Karpas-422 (cell line): ENCODE measurements at regions not wholly inside any gene's neighbourhood (a gene's known extent, or its start where the extent isn't known, plus 50 kb on each side); places are given as distances from the start of the nearest gene placed in this dataset.

ENCODE experiments used
- DNase-seq: peaks from one replicate; pipeline ENCODE4 v3.0.0-alpha.2; 2015
- H2AFZ ChIP-seq: fragments of 200-600 bp; sonication (generic); 2 replicates; pipeline ENCODE4 v1.6.1; 2014; ENCODE audit warnings: antibody characterized with exemption, low read length, mixed read lengths
- H3K27ac ChIP-seq: fragments of 200-600 bp; sonication (generic); 2 replicates; pipeline ENCODE4 v1.5.1; 2014; ENCODE audit warnings: mild to moderate bottlenecking, low read length, moderate library complexity
- H3K27me3 ChIP-seq: fragments of 200-600 bp; sonication (generic); 2 replicates; pipeline ENCODE4 v1.6.1; 2014; ENCODE audit warnings: low read length, mixed read lengths
- H3K36me3 ChIP-seq: fragments of 200-600 bp; sonication (generic); 2 replicates; pipeline ENCODE4 v1.6.1; 2014; ENCODE audit warnings: low read length, mixed read lengths; ENCODE audit not compliant: insufficient read depth
- H3K4me1 ChIP-seq: fragments of 200-600 bp; sonication (generic); 2 replicates; pipeline ENCODE4 v1.6.1; 2014; ENCODE audit warnings: mild to moderate bottlenecking, low read length, mixed read lengths
- H3K4me2 ChIP-seq: fragments of 200-600 bp; sonication (generic); 2 replicates; pipeline ENCODE4 v1.6.1; 2014; ENCODE audit warnings: low read length, low read depth, mild to moderate bottlenecking; ENCODE audit not compliant: poor library complexity, severe bottlenecking
- H3K4me3 ChIP-seq: fragments of 200-600 bp; sonication (generic); 2 replicates; pipeline ENCODE4 v1.5.1; 2014; ENCODE audit warnings: mild to moderate bottlenecking, antibody characterized with exemption, low read length, mixed read lengths
- H3K79me2 ChIP-seq: fragments of 200-600 bp; sonication (generic); 2 replicates; pipeline ENCODE4 v1.6.1; 2014; ENCODE audit warnings: mild to moderate bottlenecking, low read length, mixed read lengths
- H3K9ac ChIP-seq: fragments of 200-600 bp; sonication (generic); 2 replicates; pipeline ENCODE4 v1.6.0; 2014; ENCODE audit warnings: low read length
- H3K9me2 ChIP-seq: fragments of 200-600 bp; sonication (generic), shearing (Covaris generic); replicated peaks from 2 replicates; pipeline ENCODE4 v1.6.0; 2014; ENCODE audit warnings: mild to moderate bottlenecking, low read length, moderate library complexity; ENCODE audit not compliant: insufficient read depth
- H3K9me3 ChIP-seq: fragments of 300-700, 200-600 bp; sonication (generic); 2 replicates; pipeline ENCODE4 v1.6.1; 2014; ENCODE audit warnings: low read length, mixed read lengths
- H4K20me1 ChIP-seq: fragments of 200-600 bp; sonication (generic); 2 replicates; pipeline ENCODE4 v1.6.1; 2014; ENCODE audit warnings: mild to moderate bottlenecking, antibody characterized with exemption, low read length, low read depth; ENCODE audit not compliant: insufficient read depth

- no peak for DNase-seq
Measured at GRCh38 chr2:38215993-38216392, 140.0 kb upstream of the CYP1B1 start.

GRCh38 chr2:38215522-38215921 is 139.6 kb upstream of the CYP1B1 start:
- H3K4me1 ChIP-seq = no peaks in the 10 kb centered on the region
- no peak for DNase-seq
- H3K9ac ChIP-seq = no peak overlapping the region
- no peaks in the 10 kb centered on the region for H3K9me2 ChIP-seq
- no peak overlapping the region for H3K27ac ChIP-seq
- no peaks in the 10 kb centered on the region for H3K79me2 ChIP-seq
- H3K36me3 ChIP-seq = no peaks in the 10 kb centered on the region
- H3K27me3 ChIP-seq = no peaks in the 10 kb centered on the region
- H3K4me3 ChIP-seq = no peak overlapping the region
- no peaks in the 10 kb centered on the region for H4K20me1 ChIP-seq
- no peak overlapping the region for H2AFZ ChIP-seq
- H3K9me3 ChIP-seq = peaks cover 5% of the 10 kb centered on the region; the same call in 1 of the 2 replicates
- no peak overlapping the region for H3K4me2 ChIP-seq

More at GRCh38 chr2:38215993-38216392, 140.0 kb upstream of the CYP1B1 start:
- no peak overlapping the region for H3K4me2 ChIP-seq
- no peaks in the 10 kb centered on the region for H3K36me3 ChIP-seq
- no peaks in the 10 kb centered on the region for H4K20me1 ChIP-seq
- no peaks in the 10 kb centered on the region for H3K4me1 ChIP-seq
- peaks cover 5% of the 10 kb centered on the region; the same call in 1 of the 2 replicates for H3K9me3 ChIP-seq
- H3K9me2 ChIP-seq = no peaks in the 10 kb centered on the region
- H2AFZ ChIP-seq = no peak overlapping the region
- no peaks in the 10 kb centered on the region for H3K79me2 ChIP-seq
- H3K27ac ChIP-seq = no peak overlapping the region
- H3K4me3 ChIP-seq = no peak overlapping the region
- no peaks in the 10 kb centered on the region for H3K27me3 ChIP-seq
- no peak overlapping the region for H3K9ac ChIP-seq

GRCh38 chr2:38214209-38214717 is 138.3 kb upstream of the CYP1B1 start:
- no peak overlapping the region for H3K9ac ChIP-seq
- no peaks in the 10 kb centered on the region for H3K4me1 ChIP-seq
- no peak overlapping the region for H3K27ac ChIP-seq
- DNase-seq = no peak
- H3K4me3 ChIP-seq = no peak overlapping the region
- H3K4me2 ChIP-seq = no peak overlapping the region
- no peaks in the 10 kb centered on the region for H4K20me1 ChIP-seq
- H3K79me2 ChIP-seq = no peaks in the 10 kb centered on the region
- no peaks in the 10 kb centered on the region for H3K36me3 ChIP-seq
- H3K9me2 ChIP-seq = no peaks in the 10 kb centered on the region
- no peaks in the 10 kb centered on the region for H3K9me3 ChIP-seq
- H2AFZ ChIP-seq = no peak overlapping the region
- no peaks in the 10 kb centered on the region for H3K27me3 ChIP-seq

- no peak overlapping the region for H3K4me2 ChIP-seq
- no peak overlapping the region for H3K4me3 ChIP-seq
- no peak overlapping the region for H3K9ac ChIP-seq
- H3K36me3 ChIP-seq = no peaks in the 10 kb centered on the region
- H3K27me3 ChIP-seq = no peaks in the 10 kb centered on the region
- no peaks in the 10 kb centered on the region for H4K20me1 ChIP-seq
- no peaks in the 10 kb centered on the region for H3K4me1 ChIP-seq
- H2AFZ ChIP-seq = no peak overlapping the region
- no peak overlapping the region for H3K27ac ChIP-seq
- no peaks in the 10 kb centered on the region for H3K79me2 ChIP-seq
- H3K9me3 ChIP-seq = no peaks in the 10 kb centered on the region
- no peaks in the 10 kb centered on the region for H3K9me2 ChIP-seq
- no peak for DNase-seq
Measured at GRCh38 chr2:38213619-38214167, 137.7 kb upstream of the CYP1B1 start.

DNA sequence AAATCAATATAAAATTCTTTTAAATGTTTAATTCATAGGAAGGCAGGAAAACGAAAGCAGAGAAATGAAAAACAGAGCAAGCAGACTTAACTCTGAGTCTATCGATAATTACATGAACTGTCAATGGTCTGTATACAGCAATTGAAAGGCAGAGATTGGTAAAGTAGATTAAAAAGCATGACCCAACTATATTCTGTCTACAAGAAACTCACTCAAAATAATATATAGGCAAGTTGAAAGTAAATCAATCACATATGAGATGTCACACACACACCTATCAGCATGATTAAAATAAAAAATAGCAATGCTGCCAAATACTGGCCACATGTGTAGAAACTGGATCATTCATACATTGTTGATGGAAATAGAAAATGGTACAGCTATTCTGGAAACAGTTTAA is 136.4 kb upstream of the CYP1B1 start:
- no peaks in the 10 kb centered on the region for H3K36me3 ChIP-seq
- H3K27ac ChIP-seq = no peak overlapping the region
- no peak overlapping the region for H2AFZ ChIP-seq
- no peaks in the 10 kb centered on the region for H3K4me1 ChIP-seq
- no peak overlapping the region for H3K4me2 ChIP-seq
- no peaks in the 10 kb centered on the region for H3K27me3 ChIP-seq
- DNase-seq = no peak
- no peaks in the 10 kb centered on the region for H3K79me2 ChIP-seq
- H3K9me2 ChIP-seq = no peaks in the 10 kb centered on the region
- no peaks in the 10 kb centered on the region for H4K20me1 ChIP-seq
- no peaks in the 10 kb centered on the region for H3K9me3 ChIP-seq
- no peak overlapping the region for H3K4me3 ChIP-seq
- H3K9ac ChIP-seq = no peak overlapping the region

- no peaks in the 10 kb centered on the region for H4K20me1 ChIP-seq
- no peak overlapping the region for H3K4me3 ChIP-seq
- no peak overlapping the region for H3K27ac ChIP-seq
- H3K27me3 ChIP-seq = no peaks in the 10 kb centered on the region
- no peaks in the 10 kb centered on the region for H3K79me2 ChIP-seq
- no peak for DNase-seq
- no peaks in the 10 kb centered on the region for H3K4me1 ChIP-seq
- no peaks in the 10 kb centered on the region for H3K36me3 ChIP-seq
- no peaks in the 10 kb centered on the region for H3K9me2 ChIP-seq
- H2AFZ ChIP-seq = no peak overlapping the region
- H3K9me3 ChIP-seq = no peaks in the 10 kb centered on the region
- H3K4me2 ChIP-seq = no peak overlapping the region
- no peak overlapping the region for H3K9ac ChIP-seq
Measured at GRCh38 chr2:38207168-38207567, 131.2 kb upstream of the CYP1B1 start.

DNA sequence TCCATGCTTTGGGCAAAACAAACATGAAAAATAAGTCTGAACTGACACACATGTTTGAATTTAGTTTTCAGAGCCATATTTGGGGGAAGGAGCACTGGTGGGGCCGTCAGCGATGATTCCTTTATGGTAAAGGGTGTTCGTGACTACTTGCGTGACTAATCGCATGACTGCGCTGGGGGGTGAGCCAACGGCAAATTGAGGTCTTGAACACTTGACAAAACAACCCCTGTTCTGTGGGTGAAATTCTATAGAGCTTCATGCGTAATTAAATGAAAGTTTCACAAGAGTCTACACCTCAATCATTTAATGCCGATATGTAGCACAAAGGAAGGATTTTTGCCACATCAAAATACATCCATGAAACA is 127.5 kb upstream of the CYP1B1 start:
- Histone ChIP-seq H3K79me2 (no peaks in the 10 kb centered on the region), H3K27me3 (no peaks in the 10 kb centered on the region), H3K9me2 (no peaks in the 10 kb centered on the region), H4K20me1 (no peaks in the 10 kb centered on the region), H3K4me2 (no peak overlapping the region), H3K9me3 (no peaks in the 10 kb centered on the region), H3K4me1 (no peaks in the 10 kb centered on the region), H3K9ac (no peak overlapping the region), H2AFZ (no peak overlapping the region), H3K4me3 (no peak overlapping the region), H3K36me3 (no peaks in the 10 kb centered on the region), H3K27ac (no peak overlapping the region)
- no peak for DNase-seq

GRCh38 chr2:38202713-38203445 is 126.9 kb upstream of the CYP1B1 start:
- H4K20me1 ChIP-seq = no peaks in the 10 kb centered on the region
- no peak overlapping the region for H3K9ac ChIP-seq
- no peak overlapping the region for H3K4me2 ChIP-seq
- no peak overlapping the region for H3K27ac ChIP-seq
- H3K27me3 ChIP-seq = no peaks in the 10 kb centered on the region
- H3K4me1 ChIP-seq = no peaks in the 10 kb centered on the region
- no peaks in the 10 kb centered on the region for H3K9me3 ChIP-seq
- H3K79me2 ChIP-seq = no peaks in the 10 kb centered on the region
- no peaks in the 10 kb centered on the region for H3K36me3 ChIP-seq
- no peaks in the 10 kb centered on the region for H3K9me2 ChIP-seq
- no peak overlapping the region for H2AFZ ChIP-seq
- no peak for DNase-seq
- no peak overlapping the region for H3K4me3 ChIP-seq
